CD14-positive monocyte (primary cell): ENCODE measurements at regions not wholly inside any gene's neighbourhood (a gene's known extent, or its start where the extent isn't known, plus 50 kb on each side); places are given as distances from the start of the nearest gene placed in this dataset.

ENCODE experiments used
- DNase-seq, 3 donors: peaks; one replicate each; pipeline ENCODE4 v3.0.0-alpha.2; 2011 to 2022
- H2AFZ ChIP-seq: 2 replicates; pipeline ENCODE4 v1.6.0; 2012; ENCODE audit warnings: mild to moderate bottlenecking, low read depth, low read length, inconsistent platforms; ENCODE audit not compliant: insufficient read depth, poor library complexity, severe bottlenecking
- H3K27ac ChIP-seq, 2 donors: 1 replicate in 1 of 2; 2 replicates in 1 of 2; pipeline ENCODE4 v1.5.1; 2012 to 2013; ENCODE audit warnings: low read length in 2 of 2, control low read depth in 1 of 2, inconsistent platforms in 1 of 2, low read depth in 1 of 2, mild to moderate bottlenecking in 1 of 2
- H3K27me3 ChIP-seq, 2 donors: one replicate each; pipeline versions ENCODE4 v1.6.0 to v1.6.1; 2011 to 2013; ENCODE audit warnings: low read length in 2 of 2; ENCODE audit not compliant: control insufficient read depth in 2 of 2, insufficient read depth in 2 of 2
- H3K36me3 ChIP-seq, 2 donors: replicated peaks in 1 of 2; 1 replicate in 1 of 2; 2 replicates in 1 of 2; pipeline versions ENCODE4 v1.5.1 to v1.6.1; 2012 to 2013; ENCODE audit warnings: low read length in 2 of 2, control low read depth in 1 of 2, inconsistent platforms in 1 of 2, mild to moderate bottlenecking in 1 of 2; ENCODE audit not compliant: insufficient read depth in 2 of 2, control insufficient read depth in 1 of 2
- H3K4me1 ChIP-seq, 2 donors: 1 replicate in 1 of 2; 2 replicates in 1 of 2; pipeline versions ENCODE4 v1.5.1 to v1.6.1; 2012 to 2013; ENCODE audit warnings: low read length in 2 of 2, control low read depth in 1 of 2, inconsistent platforms in 1 of 2, mild to moderate bottlenecking in 1 of 2, moderate library complexity in 1 of 2; ENCODE audit not compliant: insufficient read depth in 2 of 2, control insufficient read depth in 1 of 2
- H3K4me2 ChIP-seq: replicated peaks from 2 replicates; pipeline ENCODE3; 2012; ENCODE audit warnings: low read length, moderate library complexity, mild to moderate bottlenecking; ENCODE audit not compliant: poor library complexity, severe bottlenecking; ENCODE audit errors: extremely low read depth
- H3K4me3 ChIP-seq, 3 experiments: fragments of 200-600 bp in 1 of 3; sonication (generic) in 1 of 3; replicated peaks in 1 of 3; 1 replicate in 2 of 3; 2 replicates in 1 of 3; pipeline ENCODE4 v1.5.1; 2011 to 2013; ENCODE audit warnings: low read length in 3 of 3, mild to moderate bottlenecking in 3 of 3, control low read depth in 2 of 3, low read depth in 2 of 3, inconsistent platforms in 1 of 3, moderate library complexity in 1 of 3
- H3K79me2 ChIP-seq: 2 replicates; pipeline ENCODE4 v1.6.0; 2012; ENCODE audit warnings: mild to moderate bottlenecking, control low read depth, inconsistent platforms, low read length, moderate library complexity; ENCODE audit not compliant: insufficient read depth
- H3K9ac ChIP-seq: 2 replicates; pipeline ENCODE4 v1.6.0; 2017; ENCODE audit warnings: low read length, mild to moderate bottlenecking; ENCODE audit not compliant: insufficient read depth, poor library complexity, severe bottlenecking
- H3K9me3 ChIP-seq, 2 donors: replicated peaks in 1 of 2; 1 replicate in 1 of 2; 2 replicates in 1 of 2; pipeline versions ENCODE4 v1.5.1 to v1.6.1; 2012 to 2013; ENCODE audit warnings: low read length in 2 of 2, control low read depth in 1 of 2; ENCODE audit not compliant: control insufficient read depth in 1 of 2, insufficient read depth in 1 of 2
- H4K20me1 ChIP-seq: 2 replicates; pipeline ENCODE4 v1.6.0; 2012; ENCODE audit warnings: mild to moderate bottlenecking, low read length, control low read depth, moderate library complexity; ENCODE audit not compliant: insufficient read depth
- H3K27ac Mint-ChIP-seq, 7 donors: one replicate each; pipeline ENCODE4 v1.8.0; 2020; ENCODE audit warnings: mild to moderate bottlenecking in 7 of 7, mixed read lengths in 7 of 7, moderate library complexity in 6 of 7, inconsistent platforms in 2 of 7
- H3K27me3 Mint-ChIP-seq, 3 donors: one replicate each; pipeline ENCODE4 v1.8.0; 2021 to 2022; ENCODE audit warnings: low read depth in 3 of 3, mild to moderate bottlenecking in 3 of 3, mixed read lengths in 3 of 3, moderate library complexity in 3 of 3, inconsistent platforms in 1 of 3
- H3K36me3 Mint-ChIP-seq, 2 donors: one replicate each; pipeline ENCODE4 v1.8.0; 2020; ENCODE audit warnings: mixed read lengths in 2 of 2, inconsistent platforms in 1 of 2, mild to moderate bottlenecking in 1 of 2
- H3K4me1 Mint-ChIP-seq: one replicate; pipeline ENCODE4 v1.8.0; 2020; ENCODE audit warnings: mild to moderate bottlenecking, mixed read lengths
- H3K4me3 Mint-ChIP-seq, 2 donors: one replicate each; pipeline ENCODE4 v1.8.0; 2020; ENCODE audit warnings: mild to moderate bottlenecking in 2 of 2, mixed read lengths in 2 of 2, moderate library complexity in 1 of 2
- H3K9me3 Mint-ChIP-seq, 7 donors: one replicate each; pipeline ENCODE4 v1.8.0; 2020 to 2022; ENCODE audit warnings: mixed read lengths in 7 of 7, mild to moderate bottlenecking in 6 of 7, moderate library complexity in 6 of 7, inconsistent platforms in 2 of 7
- WGBS: methylation state at CpG from one replicate; pipeline ENCODE4 v1.1.5; 2013; ENCODE audit warnings: missing lambda C conversion rate; ENCODE audit not compliant: insufficient coverage; 5-methylcytosine and 5-hydroxymethylcytosine counted together
- intact Hi-C, 2 donors: fragments of 100-400 bp; cut with micrococcal nuclease; formaldehyde crosslinking; loops; one replicate each; pipeline versions ENCODE4 v1.15.0 to v1.15.1; 2023
- TF ChIP-seq, protein P1 (sequence below): fragments of 200-600 bp; IDR thresholded peaks from one replicate; pipeline ENCODE4 v1.8.0; 2022; ENCODE audit warnings: antibody characterized with exemption, mild to moderate bottlenecking

DNA sequence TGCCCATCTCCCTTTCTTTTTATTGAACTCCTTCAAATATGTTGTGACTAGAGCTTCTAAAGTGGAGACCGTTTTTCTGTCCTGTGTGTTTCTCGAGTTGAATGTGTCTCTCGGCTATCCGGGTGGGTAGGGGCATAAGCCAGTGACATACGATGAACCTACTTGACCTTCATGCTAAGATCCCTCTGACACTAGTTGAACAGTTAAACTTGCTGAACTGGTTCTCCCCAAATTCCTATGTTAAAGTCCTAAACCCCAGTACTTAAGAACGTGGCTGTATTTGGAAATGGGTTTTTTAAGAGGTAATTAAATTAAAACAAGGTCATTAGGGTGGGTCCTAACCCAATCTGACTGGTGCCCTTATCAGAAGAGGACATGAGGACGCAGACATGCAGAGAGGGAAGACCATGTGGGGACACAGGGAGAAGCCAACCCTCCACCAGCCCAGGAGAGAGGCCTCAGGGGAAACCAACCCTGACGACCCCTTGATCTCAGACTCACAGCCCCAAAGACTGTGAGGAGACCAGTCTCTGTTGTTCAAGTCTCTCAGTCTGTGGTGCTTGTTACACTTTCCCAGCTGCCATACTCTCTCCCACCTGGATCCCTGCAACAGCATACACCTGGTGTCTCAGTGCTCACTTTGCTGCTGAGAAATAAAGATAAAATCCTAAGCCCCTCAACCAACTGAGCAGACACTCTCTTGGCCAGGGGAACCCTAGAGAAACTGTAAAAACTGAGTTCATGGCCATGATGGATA is 208.4 kb downstream of the MYLK4 start:
- Histone ChIP-seq H3K4me2 (peak overlapping the region; percentile 54), H3K4me3 (peak overlapping the region in 1 of 3 experiments; percentile 26)
- intact Hi-C loops = loop anchor here in 1 of 2 donors (10.0 kb wide), 1 partner anchor 297 kb away; the partner anchor contains the start of gene GMDS

DNA sequence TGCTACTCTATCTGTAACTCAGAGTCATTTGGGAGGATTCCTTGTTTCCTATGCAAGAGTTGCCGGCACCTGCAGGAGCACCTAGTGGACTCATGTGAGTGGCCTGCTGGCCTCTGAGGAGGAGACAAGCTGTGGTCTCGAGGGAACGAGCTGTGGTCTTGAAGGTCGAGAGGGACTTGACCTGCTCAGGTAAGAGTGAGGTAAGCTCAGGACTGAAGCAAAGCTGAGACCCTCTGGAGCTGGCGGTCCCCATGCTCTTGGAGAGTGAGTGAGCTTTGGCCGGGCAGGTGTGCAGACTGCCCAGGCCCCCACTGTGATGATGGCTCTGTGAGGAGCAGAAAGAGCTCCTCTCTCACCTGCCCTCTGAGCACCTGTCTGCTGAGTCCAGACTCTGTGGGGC is 214.3 kb downstream of the MYLK4 start:
- Histone ChIP-seq H3K36me3 (no peaks in the 10 kb centered on the region), H3K4me3 (no peak overlapping the region), H3K9ac (no peak overlapping the region), H3K4me2 (no peak overlapping the region), H3K79me2 (no peaks in the 10 kb centered on the region), H3K27ac (no peak overlapping the region), H3K4me1 (peaks cover 36 to 54% of the 10 kb centered on the region in 2 donors), H4K20me1 (no peaks in the 10 kb centered on the region), H2AFZ (no peak overlapping the region), H3K27me3 (peaks cover 41 to 67% of the 10 kb centered on the region in 2 donors), H3K9me3 (peaks cover 0 to 11% of the 10 kb centered on the region in 2 donors)
- Mint-ChIP-seq H3K27me3 (peaks cover 56 to 63% (median 61%) of the 10 kb centered on the region in 3 donors), H3K27ac (no peak overlapping the region), H3K4me3 (peak overlapping the region in 1 of 2 donors; percentile 76), H3K4me1 (peaks cover 49% of the 10 kb centered on the region), H3K36me3 (peaks cover 4 to 11% of the 10 kb centered on the region in 2 donors), H3K9me3 (peaks cover 3 to 16% (median 14%) of the 10 kb centered on the region in 7 donors)
- no peak for DNase-seq
- 93% methylated on average over 4 of the region's 6 CpGs for WGBS
- intact Hi-C loops = loop anchor here in 1 of 2 donors (10.0 kb wide), 1 partner anchor 198 kb away; no protein-coding TSS in a partner anchor
- TF ChIP-seq, protein P1, sequence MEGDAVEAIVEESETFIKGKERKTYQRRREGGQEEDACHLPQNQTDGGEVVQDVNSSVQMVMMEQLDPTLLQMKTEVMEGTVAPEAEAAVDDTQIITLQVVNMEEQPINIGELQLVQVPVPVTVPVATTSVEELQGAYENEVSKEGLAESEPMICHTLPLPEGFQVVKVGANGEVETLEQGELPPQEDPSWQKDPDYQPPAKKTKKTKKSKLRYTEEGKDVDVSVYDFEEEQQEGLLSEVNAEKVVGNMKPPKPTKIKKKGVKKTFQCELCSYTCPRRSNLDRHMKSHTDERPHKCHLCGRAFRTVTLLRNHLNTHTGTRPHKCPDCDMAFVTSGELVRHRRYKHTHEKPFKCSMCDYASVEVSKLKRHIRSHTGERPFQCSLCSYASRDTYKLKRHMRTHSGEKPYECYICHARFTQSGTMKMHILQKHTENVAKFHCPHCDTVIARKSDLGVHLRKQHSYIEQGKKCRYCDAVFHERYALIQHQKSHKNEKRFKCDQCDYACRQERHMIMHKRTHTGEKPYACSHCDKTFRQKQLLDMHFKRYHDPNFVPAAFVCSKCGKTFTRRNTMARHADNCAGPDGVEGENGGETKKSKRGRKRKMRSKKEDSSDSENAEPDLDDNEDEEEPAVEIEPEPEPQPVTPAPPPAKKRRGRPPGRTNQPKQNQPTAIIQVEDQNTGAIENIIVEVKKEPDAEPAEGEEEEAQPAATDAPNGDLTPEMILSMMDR = no peak

More for the DNA sequence above, 208.4 kb downstream of the MYLK4 start:
- Histone ChIP-seq H3K36me3 (no peaks in the 10 kb centered on the region), H4K20me1 (no peaks in the 10 kb centered on the region), H3K9me3 (no peaks in the 10 kb centered on the region), H3K9ac (no peak overlapping the region), H3K79me2 (no peaks in the 10 kb centered on the region), H3K27ac (no peak overlapping the region), H2AFZ (no peak overlapping the region), H3K27me3 (peaks cover 55 to 61% of the 10 kb centered on the region in 2 donors), H3K4me1 (peaks cover 53 to 62% of the 10 kb centered on the region in 2 donors)
- peaks cover 57 to 75% (median 66%) of the 10 kb centered on the region in 3 donors for H3K27me3 Mint-ChIP-seq
- peaks cover 0 to 6% (median 4%) of the 10 kb centered on the region in 7 donors for H3K9me3 Mint-ChIP-seq
- WGBS = 79% methylated on average over 6 of the region's 8 CpGs
- H3K4me3 Mint-ChIP-seq = peak overlapping the region in 1 of 2 donors; percentile 67
- no peak for DNase-seq
- H3K4me1 Mint-ChIP-seq = peaks cover 55% of the 10 kb centered on the region
- peaks cover 11 to 24% of the 10 kb centered on the region in 2 donors for H3K36me3 Mint-ChIP-seq
- TF ChIP-seq, protein P1 = no peak
- peak overlapping the region; percentile 34 to 87 (median 82) for H3K27ac Mint-ChIP-seq
